H1 (cell line): ENCODE measurements at regions not wholly inside any gene's neighbourhood (a gene's known extent, or its start where the extent isn't known, plus 50 kb on each side); places are given as distances from the start of the nearest gene placed in this dataset.

Source experiments
- ATF3 ChIP-seq: IDR thresholded peaks from 2 replicates; pipeline ENCODE4 v1.6.1; 2011; ENCODE audit warnings: low read depth, mild to moderate bottlenecking, low read length; ENCODE audit not compliant: insufficient read depth
- CBX8 ChIP-seq: fragments of 300-800, 300-1000 bp; sonication (generic); IDR thresholded peaks from 2 replicates; pipeline ENCODE4 v1.7.1; 2016; ENCODE audit warnings: low read depth, low read length, borderline replicate concordance
- CHD2 ChIP-seq: IDR thresholded peaks from 2 replicates; pipeline ENCODE4 v1.6.1; 2012; ENCODE audit warnings: low read length, improper control_type of control experiment
- CHD7 ChIP-seq: fragments of 300-600 bp; sonication (generic); IDR thresholded peaks from 2 replicates; pipeline ENCODE4 v1.7.1; 2012; ENCODE audit warnings: low read length, moderate library complexity, mild to moderate bottlenecking, inconsistent platforms; ENCODE audit not compliant: insufficient replicate concordance
- EZH2 ChIP-seq: fragments of 200-600 bp; sonication (generic); IDR thresholded peaks from 2 replicates; pipeline ENCODE4 v1.7.1; 2012; ENCODE audit warnings: low read depth, mild to moderate bottlenecking, moderate library complexity, low read length, inconsistent platforms; ENCODE audit not compliant: severe bottlenecking
- NANOG ChIP-seq: IDR thresholded peaks from 2 replicates; pipeline ENCODE4 v1.6.1; 2011; ENCODE audit warnings: low read length, low read depth, mild to moderate bottlenecking, inconsistent platforms; ENCODE audit not compliant: insufficient read depth, poor library complexity, severe bottlenecking
- POU5F1 ChIP-seq: IDR thresholded peaks from 2 replicates; pipeline ENCODE4 v1.6.1; 2011; ENCODE audit warnings: low read depth, mild to moderate bottlenecking, low read length, moderate library complexity
- RNF2 ChIP-seq: fragments of 200-900, 300-1000 bp; sonication (generic); IDR thresholded peaks from 2 replicates; pipeline ENCODE4 v1.7.1; 2016; ENCODE audit warnings: borderline replicate concordance, low read depth, mild to moderate bottlenecking, antibody characterized with exemption, low read length; ENCODE audit not compliant: poor library complexity, severe bottlenecking; ENCODE audit errors: missing control alignments
- SIX5 ChIP-seq: IDR thresholded peaks from 2 replicates; pipeline ENCODE4 v1.6.1; 2011; ENCODE audit warnings: mild to moderate bottlenecking, low read depth, low read length

GRCh38 chrX:110414679-110415439, 56.2 kb downstream of the RTL9 start (continued):
- TF ChIP-seq CHD7 (no peak), CBX8 (no peak), POU5F1 (no peak), EZH2 (no peak), ATF3 (no peak), RNF2 (no peak), CHD2 (no peak), NANOG (no peak), SIX5 (no peak)
